Jurkat, Clone E6-1 (cell line): ENCODE measurements at regions not wholly inside any gene's neighbourhood (a gene's known extent, or its start where the extent isn't known, plus 50 kb on each side); places are given as distances from the start of the nearest gene placed in this dataset.
"Not testable (repeated sequence)": the region's sequence is repeated elsewhere in the genome, so short reads cannot be mapped to it uniquely, and the experiment has no call there.

ENCODE experiments used
- DNase-seq: peaks from one replicate; pipeline ENCODE4 v3.0.0-alpha.2; 2011; ENCODE audit warnings: low read depth, low spot score
- H3K4me3 ChIP-seq: 2 replicates; pipeline ENCODE4 v1.5.1; 2011; ENCODE audit warnings: mild to moderate bottlenecking, low read length, control low read depth, moderate library complexity

DNA sequence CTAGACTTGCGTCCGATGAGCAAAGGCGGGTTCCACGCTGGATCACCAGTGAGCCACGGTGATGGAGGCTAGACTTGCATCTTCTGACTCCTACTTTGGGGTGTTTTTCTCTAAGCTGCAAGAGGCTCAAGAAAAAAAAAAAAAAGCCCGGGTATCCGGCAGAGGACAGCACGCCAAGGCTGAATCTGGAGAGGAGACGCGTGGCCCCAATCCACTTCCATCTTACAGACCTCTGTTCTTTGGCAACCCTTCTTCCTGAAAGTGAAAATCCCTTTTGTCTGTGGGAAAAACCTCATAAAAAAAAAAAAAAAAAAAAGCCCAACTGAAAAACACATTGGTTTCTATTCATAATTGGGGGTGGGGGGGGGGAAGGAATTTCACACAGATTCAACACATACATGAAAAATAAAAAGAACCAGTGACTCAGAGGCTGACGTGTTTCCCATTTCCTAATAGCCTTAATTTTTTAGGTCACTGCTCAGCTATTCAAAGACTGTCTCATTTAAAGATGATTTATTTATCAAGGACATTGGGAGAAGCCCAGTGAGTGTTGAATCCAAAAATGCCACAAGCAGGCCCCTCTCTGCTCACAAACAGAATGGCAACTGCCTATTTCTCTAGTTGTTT lies 258.3 kb downstream of the FOXL1 start:
- no peak for DNase-seq
- no peak overlapping the region for H3K4me3 ChIP-seq

DNA sequence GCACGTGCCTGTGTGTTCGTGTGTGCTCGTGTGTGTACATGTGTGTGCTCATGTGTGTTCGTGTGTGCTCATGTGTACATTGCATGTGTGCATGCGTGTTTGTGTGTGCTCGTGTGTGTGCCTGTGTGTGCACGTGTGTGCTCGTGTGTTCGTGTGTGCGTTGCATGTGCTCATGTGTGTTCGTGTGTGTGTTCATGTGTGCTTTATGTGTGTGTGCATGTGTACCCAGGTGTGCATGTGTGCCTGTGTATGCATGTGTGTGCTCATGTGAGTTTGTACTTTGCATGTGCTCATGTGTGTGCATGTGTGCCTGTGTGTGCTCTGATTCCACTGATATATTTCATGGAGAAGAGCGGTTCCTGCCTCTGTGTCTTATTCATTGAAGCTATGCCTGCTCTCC lies 265.5 kb downstream of the FOXL1 start:
- no peak for DNase-seq
- no peak overlapping the region for H3K4me3 ChIP-seq

- no peak overlapping the region for H3K4me3 ChIP-seq
- DNase-seq: no peak
These were observed 266.3 kb downstream of the FOXL1 start for GRCh38 chr16:86844695-86845094.

- DNase-seq: no peak
These were observed 267.8 kb downstream of the FOXL1 start for GRCh38 chr16:86846136-86846535.

DNA sequence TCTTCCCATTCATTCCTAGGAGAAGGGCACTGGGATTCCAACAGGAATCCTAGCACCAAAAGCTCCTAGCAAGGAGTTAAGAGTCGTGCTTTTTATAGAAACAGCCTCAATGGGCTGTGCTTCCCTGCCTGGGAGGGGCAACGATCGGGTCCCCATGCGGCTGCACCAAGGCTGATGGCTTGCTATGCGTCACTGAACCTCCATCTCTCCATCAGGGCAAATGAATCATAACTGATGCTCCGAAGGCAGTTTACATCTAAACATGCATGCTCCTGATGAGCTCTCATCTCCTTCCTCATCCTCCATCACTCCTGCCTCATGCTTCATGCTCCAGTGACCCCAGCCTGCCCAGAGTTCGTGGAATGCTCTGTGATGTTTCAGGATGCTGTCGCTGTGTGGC lies 270.5 kb downstream of the FOXL1 start:
- no peak for DNase-seq
- no peak overlapping the region for H3K4me3 ChIP-seq

More at GRCh38 chr16:86846136-86846535, 267.8 kb downstream of the FOXL1 start:
- H3K4me3 ChIP-seq: no peak overlapping the region

GRCh38 chr16:86850670-86851069 lies 272.3 kb downstream of the FOXL1 start:
- DNase-seq: no peak
- H3K4me3 ChIP-seq: no peak overlapping the region

- no peak for DNase-seq
- no peak overlapping the region for H3K4me3 ChIP-seq
These were observed 273.8 kb downstream of the FOXL1 start for GRCh38 chr16:86852135-86852534.

- DNase-seq: no peak
- H3K4me3 ChIP-seq: no peak overlapping the region
These were observed 275.8 kb downstream of the FOXL1 start for GRCh38 chr16:86854058-86854621.

DNA sequence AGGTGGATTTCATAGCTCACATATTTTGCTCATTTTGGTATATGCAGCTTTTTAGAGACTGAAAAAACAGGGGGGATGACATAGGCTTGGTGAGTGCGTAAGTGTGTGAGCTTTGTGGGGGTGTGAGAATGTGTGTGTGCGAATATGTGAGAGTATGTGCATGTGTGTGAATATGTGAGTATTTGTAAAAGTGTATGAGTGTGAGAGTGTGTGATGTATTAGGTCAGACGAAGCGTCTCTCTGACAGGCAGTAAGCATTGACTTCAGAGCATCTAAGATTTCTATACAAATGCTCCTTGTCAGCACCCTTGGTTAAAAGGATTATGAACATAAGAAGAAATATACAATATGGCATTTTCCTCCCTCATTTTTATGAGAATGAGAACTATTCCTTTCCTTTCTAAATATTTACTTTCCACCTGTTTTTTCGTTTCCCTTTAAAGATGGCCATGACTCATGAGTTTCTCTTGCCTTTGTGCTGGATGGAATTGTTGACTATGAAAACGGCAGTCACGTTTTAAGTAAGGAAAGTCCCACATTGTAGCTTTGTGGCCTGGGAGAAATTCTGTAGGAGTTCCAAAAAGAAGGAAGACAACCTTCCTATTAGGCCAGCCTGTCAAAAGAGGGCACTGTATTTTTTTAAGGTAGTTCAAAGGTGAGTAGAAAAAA lies 276.4 kb downstream of the FOXL1 start:
- DNase-seq: no peak
- H3K4me3 ChIP-seq: no peak overlapping the region

- DNase-seq: no peak
- H3K4me3 ChIP-seq: no peak overlapping the region
These were observed 278.7 kb downstream of the FOXL1 start for GRCh38 chr16:86856946-86857586.

DNA sequence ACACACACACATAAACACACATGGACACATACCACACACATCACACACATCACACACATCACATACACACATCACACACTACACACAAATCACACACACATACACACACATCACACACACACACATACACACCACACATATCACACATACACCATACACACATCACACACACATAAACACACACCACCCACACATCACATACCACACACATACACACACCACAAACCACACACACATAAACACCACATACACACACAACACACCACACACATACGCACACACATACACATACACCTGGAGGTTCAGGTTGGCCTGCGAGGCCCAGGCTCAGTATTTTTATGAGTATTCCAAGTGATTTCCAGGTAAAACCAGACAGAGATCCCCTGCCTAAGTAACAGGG lies 279.5 kb downstream of the FOXL1 start:
- no peak for DNase-seq
- H3K4me3 ChIP-seq: no peak overlapping the region

- H3K4me3 ChIP-seq: no peak overlapping the region
- no peak for DNase-seq
These were observed 280.2 kb downstream of the FOXL1 start for GRCh38 chr16:86858501-86858900.

- not testable (repeated sequence) for DNase-seq
These were observed 283.0 kb downstream of the FOXL1 start for GRCh38 chr16:86861270-86861858.

GRCh38 chr16:86862595-86863280 lies 284.4 kb downstream of the FOXL1 start:
- no peak overlapping the region for H3K4me3 ChIP-seq
- DNase-seq: no peak

More at GRCh38 chr16:86861270-86861858, 283.0 kb downstream of the FOXL1 start:
- not testable (repeated sequence) for H3K4me3 ChIP-seq

DNA sequence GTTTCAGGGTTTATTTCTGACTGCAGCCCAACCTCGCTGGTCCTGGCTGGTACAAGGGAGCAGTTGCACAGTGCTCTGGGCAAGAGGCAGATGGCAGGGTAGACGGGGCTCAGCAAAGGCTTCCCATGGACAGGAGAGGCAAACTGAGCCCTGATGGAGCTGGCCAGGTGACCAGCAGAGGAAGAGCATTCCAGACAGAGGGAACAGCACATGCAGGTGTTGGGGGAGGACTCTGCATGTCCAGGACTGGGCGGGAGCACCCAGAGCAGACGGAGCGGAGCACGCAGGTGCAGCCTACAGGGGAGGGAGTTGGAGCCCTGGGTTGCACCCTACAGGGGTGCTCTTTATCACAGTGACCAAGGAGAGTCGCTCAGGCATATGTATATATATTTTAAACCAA lies 285.3 kb downstream of the FOXL1 start:
- no peak overlapping the region for H3K4me3 ChIP-seq
- DNase-seq: no peak

DNA sequence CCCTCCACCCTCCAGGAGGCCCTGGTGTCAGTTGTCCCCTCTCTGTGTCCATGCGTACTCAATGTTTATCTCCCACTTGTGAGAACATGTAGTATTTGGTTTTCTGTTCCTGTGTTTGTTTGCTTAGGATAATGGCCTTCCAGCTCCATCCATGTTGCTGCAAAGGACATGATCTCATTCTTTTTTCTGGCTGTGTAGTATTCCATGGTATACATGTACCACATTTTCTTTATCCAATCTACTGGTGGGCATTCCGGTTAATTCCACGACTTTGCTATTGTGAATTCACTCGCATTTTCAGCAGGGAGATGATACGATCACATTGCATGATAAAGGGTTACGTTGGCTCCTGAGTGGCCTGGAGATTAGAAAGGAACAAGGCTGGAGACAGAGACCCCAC lies 286.2 kb downstream of the FOXL1 start:
- H3K4me3 ChIP-seq: no peak overlapping the region
- no peak for DNase-seq

- H3K4me3 ChIP-seq: no peak overlapping the region
- DNase-seq: no peak
These were observed 287.7 kb downstream of the FOXL1 start for GRCh38 chr16:86865851-86866662.

- DNase-seq: no peak
- H3K4me3 ChIP-seq: no peak overlapping the region
These were observed 288.8 kb downstream of the FOXL1 start for GRCh38 chr16:86866986-86867722.
